ENCODE measurements at regions not wholly inside any gene's neighbourhood (a gene's known extent, or its start where the extent isn't known, plus 50 kb on each side); places are given as distances from the start of the nearest gene placed in this dataset.

DNA sequence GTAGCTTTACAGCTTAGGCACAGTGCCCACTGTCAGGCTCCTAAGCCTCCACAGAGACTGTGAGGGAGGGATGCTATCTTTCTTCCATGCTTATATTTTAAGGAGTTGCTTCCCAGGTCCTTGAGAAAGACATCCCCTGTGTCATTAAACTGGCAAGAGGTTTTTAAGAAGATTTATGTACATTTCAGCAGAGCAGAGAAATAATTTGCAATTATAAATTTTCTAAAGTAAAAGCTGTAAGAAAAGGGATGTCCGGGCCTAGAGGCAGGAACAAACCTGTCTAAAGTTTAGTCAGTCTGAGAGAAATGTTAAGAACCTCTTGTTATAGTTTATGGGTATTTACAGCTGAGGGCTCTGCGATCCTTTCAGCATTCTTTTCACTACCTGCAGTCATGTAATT, 716.1 kb downstream of the SLC16A7 start:
- intact Hi-C loops (cut with micrococcal nuclease) = no loop called here

DNA sequence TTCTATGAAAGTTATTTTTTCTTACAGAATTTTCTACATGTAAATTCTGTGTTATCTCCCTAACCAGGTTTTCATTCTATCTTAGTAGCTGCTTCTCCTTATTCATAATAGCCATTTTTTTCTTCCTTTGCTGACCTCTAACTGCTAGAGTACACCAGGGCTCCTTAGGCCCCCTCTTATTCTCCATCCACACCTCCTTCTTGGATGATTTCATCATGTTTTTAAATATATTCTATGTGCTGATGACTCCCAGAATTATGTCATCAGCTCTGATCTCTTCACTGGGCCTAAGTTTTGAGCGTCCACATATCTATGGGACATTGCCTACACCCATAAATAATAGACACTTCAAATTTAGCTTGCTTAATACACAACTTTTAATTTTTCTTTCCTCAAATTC, 721.5 kb downstream of the SLC16A7 start:
- intact Hi-C loops (cut with micrococcal nuclease) = no loop called here

DNA sequence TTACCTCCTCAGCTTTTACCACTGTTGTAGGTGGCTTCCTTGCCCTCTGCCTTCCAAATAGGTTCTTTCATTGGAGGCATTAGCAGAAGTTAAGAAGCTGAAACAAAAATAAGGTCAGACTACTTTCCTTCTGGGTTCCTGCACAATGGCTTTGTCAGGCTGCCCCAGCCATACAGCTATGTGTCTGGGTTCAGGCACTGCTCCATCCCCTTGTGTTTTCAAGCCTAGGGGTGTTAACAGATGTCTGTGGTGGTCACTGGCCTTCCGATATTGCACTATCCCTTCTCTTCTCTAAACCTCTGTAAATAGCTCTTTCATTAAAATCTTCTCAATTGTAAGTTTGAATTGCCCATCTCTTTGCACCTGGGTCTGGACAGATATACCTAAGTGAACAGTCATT, 728.9 kb downstream of the SLC16A7 start:
- intact Hi-C loops (cut with micrococcal nuclease) = no loop called here

GRCh38 chr12:60333461-60333860, 737.6 kb downstream of the SLC16A7 start:
- intact Hi-C loops (cut with micrococcal nuclease) = no loop called here

DNA sequence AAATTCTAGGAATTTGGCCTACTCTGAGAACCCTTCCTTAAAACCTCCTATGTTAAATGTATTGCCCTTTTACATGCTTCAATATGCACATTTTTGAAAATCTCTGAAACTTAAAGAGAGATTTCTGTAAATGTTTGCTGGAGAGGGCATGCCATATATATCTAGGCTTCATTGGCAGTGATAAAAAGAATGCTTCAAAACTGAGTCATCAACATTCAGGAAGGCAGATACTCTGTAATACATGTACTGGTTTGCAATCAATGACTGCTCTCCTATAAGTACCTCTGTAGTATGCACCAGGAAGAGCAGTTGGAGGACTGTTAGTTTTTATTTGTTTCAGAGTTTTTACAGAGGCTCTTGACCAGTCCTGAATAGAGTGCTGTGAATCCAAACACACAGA, 739.9 kb downstream of the SLC16A7 start:
- intact Hi-C loops (cut with micrococcal nuclease) = no loop called here

DNA sequence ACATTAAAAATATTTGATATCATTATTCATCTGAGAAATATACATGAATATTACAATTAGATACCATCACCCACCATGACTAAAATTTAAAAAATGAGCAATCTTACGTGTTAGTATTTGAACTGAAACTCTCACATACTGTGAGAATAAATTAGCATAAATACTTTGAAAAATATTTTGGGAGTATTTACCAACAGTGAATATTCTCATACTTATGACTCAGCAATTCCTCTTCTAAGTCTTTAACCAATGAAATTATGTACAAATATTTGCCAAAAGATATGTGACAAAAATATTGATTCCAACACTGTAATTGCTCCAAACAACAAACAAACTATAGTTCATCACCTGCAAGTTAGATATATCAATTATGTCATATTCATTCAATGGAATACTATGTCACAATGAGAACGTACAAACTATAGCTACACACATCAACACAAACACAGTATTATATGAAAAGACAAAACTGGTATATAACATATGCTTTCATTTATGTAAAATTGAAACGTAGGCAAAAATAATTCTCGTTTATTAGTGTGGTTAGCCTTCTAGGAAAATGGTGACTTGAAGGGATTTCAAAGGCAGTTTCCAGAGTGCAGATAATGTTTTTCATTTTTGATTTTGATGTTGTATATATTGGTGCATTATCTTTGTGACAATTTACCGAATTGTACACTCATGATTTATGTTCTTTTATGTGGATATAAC, 742.2 kb downstream of the SLC16A7 start:
- intact Hi-C loops (cut with micrococcal nuclease) = no loop called here

DNA sequence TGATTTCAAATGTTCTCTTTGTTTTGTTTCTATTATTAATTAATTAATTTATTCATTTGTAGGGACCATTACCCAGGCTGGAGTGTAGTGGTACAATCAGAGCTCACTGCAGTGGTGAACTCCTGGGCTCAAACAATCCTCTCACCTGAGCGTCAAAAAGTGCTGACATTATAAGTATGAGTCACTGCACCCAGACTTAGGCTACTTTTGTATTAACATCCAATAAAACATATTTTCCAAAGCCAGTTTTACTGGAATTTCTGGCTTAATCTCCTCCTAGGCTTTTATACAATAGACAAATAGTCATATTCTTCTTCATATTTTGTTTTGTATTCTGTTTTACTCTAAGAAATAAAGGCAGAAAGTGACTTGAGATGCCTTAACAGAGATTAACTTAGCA, 749.6 kb downstream of the SLC16A7 start:
- intact Hi-C loops (cut with micrococcal nuclease) = no loop called here

GRCh38 chr12:60349232-60349978, 753.6 kb downstream of the SLC16A7 start:
- intact Hi-C loops (cut with micrococcal nuclease) = no loop called here

- intact Hi-C loops (cut with micrococcal nuclease) = no loop called here
These were observed 791.5 kb downstream of the SLC16A7 start for GRCh38 chr12:60387356-60387755.

DNA sequence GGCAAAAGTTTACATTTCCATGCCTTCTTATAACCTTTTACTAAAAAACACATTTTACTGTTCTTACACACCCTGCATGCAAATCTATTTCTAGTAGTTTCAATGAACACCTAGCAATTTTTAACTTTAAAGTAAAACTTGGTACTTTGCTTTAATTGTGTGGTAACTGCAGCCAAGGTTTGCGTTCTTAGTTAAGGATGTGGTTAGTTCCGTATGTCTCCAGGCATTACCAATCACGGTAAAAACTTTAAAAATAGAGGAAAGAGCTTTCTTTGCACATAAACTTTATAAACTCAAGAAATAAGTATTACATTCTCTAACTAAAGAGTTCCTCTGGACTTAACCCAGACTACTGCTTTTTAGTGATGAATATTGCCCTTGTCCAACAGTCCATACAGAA, 795.2 kb downstream of the SLC16A7 start:
- intact Hi-C loops (cut with micrococcal nuclease) = no loop called here

DNA sequence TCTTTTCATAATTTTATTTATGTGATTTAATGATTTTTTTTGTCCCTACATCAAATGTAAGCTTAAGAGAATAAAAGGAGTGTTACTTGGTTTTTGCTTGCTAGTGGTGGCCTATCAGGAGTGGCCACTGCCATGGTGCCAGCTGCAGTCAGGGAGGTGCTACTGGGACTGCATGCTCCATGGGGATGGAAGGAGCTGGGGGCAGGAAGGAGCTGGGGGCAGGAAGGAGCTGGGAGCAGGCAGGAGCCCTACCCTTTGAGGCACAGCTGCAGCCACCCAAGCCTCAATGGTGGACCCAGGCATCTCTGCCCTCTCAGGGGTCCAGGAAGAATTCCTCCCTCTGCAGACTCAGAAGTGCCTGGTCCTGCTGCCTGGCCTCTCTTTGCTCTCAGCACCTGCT, 796.0 kb downstream of the SLC16A7 start:
- intact Hi-C loops (cut with micrococcal nuclease) = no loop called here

DNA sequence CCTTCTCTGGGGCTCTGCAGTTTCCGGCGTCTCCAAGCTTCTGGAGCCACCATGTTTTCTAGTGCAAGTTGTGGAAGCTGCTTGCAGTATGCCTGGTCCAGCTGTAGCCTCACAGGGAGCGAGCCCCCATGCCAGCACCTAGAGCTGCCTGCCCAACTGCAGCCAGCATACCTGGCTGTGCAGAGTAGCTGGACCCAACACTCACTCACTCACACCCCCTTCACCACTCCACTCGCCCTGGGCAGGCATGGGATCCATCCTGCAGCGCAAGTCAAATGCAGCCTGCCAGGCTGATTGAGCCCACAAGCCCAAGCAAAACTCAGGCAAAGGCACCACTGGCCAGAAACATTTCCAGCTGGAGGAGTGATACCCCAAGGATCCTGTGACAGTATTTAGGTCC, 797.3 kb downstream of the SLC16A7 start:
- intact Hi-C loops (cut with micrococcal nuclease) = no loop called here

- intact Hi-C loops (cut with micrococcal nuclease) = no loop called here
These were observed 798.8 kb downstream of the SLC16A7 start for GRCh38 chr12:60394665-60395064.

DNA sequence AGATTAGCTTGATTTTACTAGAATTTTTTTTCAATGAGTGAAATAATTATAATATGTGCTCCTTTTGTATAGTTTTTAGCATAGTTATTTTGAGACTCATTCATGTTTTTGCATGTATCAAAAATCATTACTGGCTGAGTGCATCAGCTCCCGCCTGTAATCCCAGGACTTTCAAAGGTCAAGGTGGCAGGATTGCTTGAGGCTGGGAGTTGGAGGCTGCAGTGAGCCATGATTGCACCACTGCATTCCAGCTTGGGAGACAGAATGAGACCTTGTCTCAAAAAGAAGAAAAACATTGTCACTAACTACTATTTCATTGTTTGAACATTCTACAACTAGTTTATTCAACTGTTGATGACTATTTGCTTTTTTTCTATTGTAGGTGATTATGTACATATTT, 802.7 kb downstream of the SLC16A7 start:
- intact Hi-C loops (cut with micrococcal nuclease) = no loop called here

- intact Hi-C loops (cut with micrococcal nuclease) = no loop called here
These were observed 803.2 kb downstream of the SLC16A7 start for GRCh38 chr12:60399064-60399463.

- intact Hi-C loops (cut with micrococcal nuclease) = no loop called here
These were observed 807.2 kb downstream of the SLC16A7 start for GRCh38 chr12:60402996-60403395.

GRCh38 chr12:60415351-60415750, 819.5 kb downstream of the SLC16A7 start:
- intact Hi-C loops (cut with micrococcal nuclease) = no loop called here

- intact Hi-C loops (cut with micrococcal nuclease) = no loop called here
These were observed 824.2 kb downstream of the SLC16A7 start for GRCh38 chr12:60419986-60420385.

DNA sequence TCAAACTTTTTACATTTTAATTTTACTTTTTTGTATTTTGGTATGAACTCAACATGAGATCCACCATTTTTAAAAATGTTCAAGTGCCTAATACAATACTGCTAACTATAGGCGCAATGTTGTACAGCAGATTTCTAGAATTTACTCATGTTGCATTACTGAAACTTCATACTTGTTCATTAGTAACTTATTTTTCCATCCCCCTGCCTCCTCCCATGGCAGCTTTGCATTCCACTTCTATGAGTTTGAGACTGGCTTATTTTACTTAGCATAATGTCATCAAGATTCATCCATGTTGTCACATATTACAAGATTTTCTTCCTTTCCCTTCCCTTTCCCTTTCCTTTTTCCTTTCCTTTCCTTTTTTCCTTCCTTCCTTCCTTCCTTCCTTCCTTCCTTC, 825.9 kb downstream of the SLC16A7 start:
- intact Hi-C loops (cut with micrococcal nuclease) = no loop called here

DNA sequence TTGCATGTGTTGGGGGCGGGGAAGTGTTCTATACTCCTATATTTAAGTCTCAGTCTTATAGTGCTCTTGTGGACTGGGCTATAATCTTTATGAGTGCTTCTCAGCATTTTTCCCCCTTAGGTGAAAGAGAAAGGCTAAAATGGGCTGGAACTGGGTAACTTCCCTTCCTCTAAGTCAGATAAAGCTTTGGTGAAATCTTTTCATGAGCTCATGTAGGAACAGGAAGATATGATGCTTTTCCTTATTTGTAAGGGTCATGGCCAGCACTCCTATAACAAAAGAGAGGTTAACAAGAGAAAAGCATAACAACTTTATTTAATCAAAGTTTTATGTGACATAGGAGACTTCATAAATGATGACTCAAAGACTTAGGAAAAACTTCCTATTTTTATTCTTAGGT, 841.5 kb downstream of the SLC16A7 start:
- intact Hi-C loops (cut with micrococcal nuclease) = no loop called here

DNA sequence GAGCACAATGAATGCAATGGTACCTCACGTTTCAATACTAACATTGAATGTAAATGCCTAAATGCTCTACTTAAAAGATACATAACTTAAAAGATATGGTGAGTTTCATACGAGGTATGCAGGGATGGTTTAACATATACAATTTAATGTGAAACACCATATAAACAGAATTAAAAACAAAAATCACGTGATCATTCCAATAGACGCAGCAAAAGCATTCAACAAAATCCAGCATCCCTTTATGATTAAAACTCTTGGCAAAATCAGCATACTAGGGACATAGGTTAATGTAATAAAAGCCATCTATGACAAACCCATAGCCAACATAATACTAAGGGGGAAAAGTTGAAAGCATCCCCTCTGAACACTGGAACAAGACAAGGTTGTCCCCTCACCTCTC, 845.7 kb downstream of the SLC16A7 start:
- intact Hi-C loops (cut with micrococcal nuclease) = no loop called here

DNA sequence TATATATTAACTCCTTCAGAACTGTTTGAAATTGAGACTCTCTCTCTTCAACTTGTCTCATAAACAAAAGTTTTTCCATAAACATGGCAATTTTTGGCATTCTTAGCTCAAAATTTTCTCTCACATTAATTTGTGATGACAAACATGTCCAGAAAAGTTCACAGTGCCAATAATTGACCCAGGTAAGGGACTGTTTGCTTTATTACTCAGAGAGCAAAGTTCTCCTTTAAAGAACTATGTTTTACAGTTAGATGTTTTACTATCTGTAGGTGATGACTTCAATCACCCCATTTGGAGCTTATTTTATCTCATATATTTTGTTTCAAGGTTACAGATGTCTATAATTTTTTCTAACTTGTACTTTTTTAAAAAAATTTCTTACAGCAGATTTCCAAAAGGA, 855.6 kb downstream of the SLC16A7 start:
- intact Hi-C loops (cut with micrococcal nuclease) = no loop called here

DNA sequence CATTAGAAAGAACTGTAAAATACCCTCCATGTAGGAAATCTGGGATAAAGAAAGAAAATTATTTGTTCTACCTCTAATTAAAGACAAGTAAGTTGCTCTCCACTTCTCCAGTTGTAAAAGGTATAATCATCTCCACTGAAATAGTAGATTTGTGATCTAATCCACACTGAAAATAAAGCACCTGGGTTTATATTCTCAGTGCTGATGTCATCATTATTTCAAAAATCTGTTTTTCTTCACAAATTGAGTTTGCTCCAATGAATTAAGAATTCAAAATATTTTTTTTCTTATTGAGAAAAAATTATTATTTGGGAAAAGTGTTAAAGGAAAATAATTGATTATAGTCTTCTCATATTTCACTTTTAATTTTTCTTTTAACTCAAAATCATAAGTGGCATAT, 869.2 kb downstream of the SLC16A7 start:
- intact Hi-C loops (cut with micrococcal nuclease) = no loop called here

Data from T-helper 1 cell treated with Interleukin-12 subunit alpha and Interleukin-12 subunit beta and Interleukin-4 antibody, amounts not matched to agents 30 ng/mL and 1 ng/mL, for 36 hours (primary cell).